A549 (cell line): ENCODE measurements at regions not wholly inside any gene's neighbourhood (a gene's known extent, or its start where the extent isn't known, plus 50 kb on each side); places are given as distances from the start of the nearest gene placed in this dataset.

ENCODE experiments used
- ATAC-seq, 2 experiments: fragments of 200-7000 bp in 1 of 2; fragments of >200 bp in 1 of 2; cut with Nextera tagmentation in 1 of 2; cut with Tn5 transposase in 1 of 2; 3 replicates each; pipeline versions ENCODE4 v1.8.0 to v1.9.1; 2018 to 2020; ENCODE audit warnings: mild to moderate bottlenecking in 1 of 2, moderate library complexity in 1 of 2
- CTCF ChIA-PET: fragments of 300-600 bp; sonication (Branson Sonifier 250); formaldehyde crosslinking; extraction: SDS; loops from one replicate; lab custom pipeline; 2021; ENCODE audit warnings: antibody characterized with exemption, inconsistent platforms; lab: Yijun Ruan, JAX
- POLR2A ChIA-PET: fragments of 350-600 bp; formaldehyde crosslinking; extraction: SDS; loops from one replicate; lab custom pipeline; 2021; ENCODE audit warnings: antibody characterized with exemption, inconsistent platforms; lab: Yijun Ruan, JAX
- DNase-seq, 2 experiments: peaks; one replicate each; pipeline versions ENCODE4 v3.0.0 to v3.0.0-alpha.2; 2011 to 2016; ENCODE audit warnings: low read depth in 1 of 2, low spot score in 1 of 2
- FAIRE-seq: peaks from 2 replicates; lab custom pipeline; 2011; peaks lifted over from hg19 to GRCh38; lab: Jason Lieb, UNC
- H3K27ac ChIP-seq, 2 experiments: fragments of >200 bp; sonication (Bioruptor Twin); formaldehyde crosslinking; 3 replicates each; pipeline ENCODE4 v1.5.1; 2016 to 2017
- H3K4me1 ChIP-seq: fragments of >200 bp; sonication (Bioruptor Twin); formaldehyde crosslinking; 3 replicates; pipeline ENCODE4 v1.6.1; 2016
- H3K4me2 ChIP-seq: fragments of >200 bp; sonication (Bioruptor Twin); formaldehyde crosslinking; 3 replicates; pipeline ENCODE4 v1.6.1; 2016
- H3K4me3 ChIP-seq: fragments of >200 bp; sonication (Bioruptor Twin); formaldehyde crosslinking; 3 replicates; pipeline ENCODE4 v1.5.1; 2016
- H3K9me3 ChIP-seq: fragments of >200 bp; sonication (Bioruptor Twin); formaldehyde crosslinking; 3 replicates; pipeline ENCODE4 v1.6.1; 2016
- BHLHE40 ChIP-seq: IDR thresholded peaks from 2 replicates; pipeline ENCODE4 v1.6.1; 2012; ENCODE audit warnings: low read depth, low read length, inconsistent platforms
- CBX2 ChIP-seq: fragments of 200-600 bp; sonication (generic); IDR thresholded peaks from 2 replicates; pipeline ENCODE4 v1.6.1; 2016; ENCODE audit warnings: low read depth, mild to moderate bottlenecking, borderline replicate concordance
- CBX8 ChIP-seq: fragments of 200-600 bp; sonication (generic); IDR thresholded peaks from 2 replicates; pipeline ENCODE4 v1.6.1; 2016
- CTCF ChIP-seq: fragments of >200 bp; sonication (Bioruptor Twin); formaldehyde crosslinking; IDR thresholded peaks from 3 replicates; pipeline ENCODE4 v1.5.1; 2016
- EHF ChIP-seq: fragments of 250-450 bp; sonication (Bioruptor Pico); IDR thresholded peaks from 2 replicates; pipeline ENCODE4 v1.5.0; 2020; ENCODE audit warnings: mild to moderate bottlenecking
- EP300 ChIP-seq, 2 experiments: fragments of >200 bp; sonication (Bioruptor Twin); formaldehyde crosslinking; IDR thresholded peaks; 2 replicates in 1 of 2; 3 replicates in 1 of 2; pipeline ENCODE4 v1.6.1; 2016 to 2017
- ESRRA ChIP-seq: fragments of 150-350 bp; IDR thresholded peaks from 2 replicates; pipeline ENCODE4 v1.6.1; 2014; ENCODE audit warnings: mild to moderate bottlenecking, low read length, borderline replicate concordance
- HDAC2 ChIP-seq: fragments of 200-600 bp; sonication (generic); IDR thresholded peaks from 2 replicates; pipeline ENCODE4 v1.6.1; 2016
- HOXA7 ChIP-seq: fragments of 250-450 bp; sonication (Bioruptor Pico); IDR thresholded peaks from 2 replicates; pipeline ENCODE4 v1.5.0; 2020; ENCODE audit warnings: mild to moderate bottlenecking, moderate library complexity
- KDM5A ChIP-seq: fragments of 200-600 bp; sonication (generic); IDR thresholded peaks from 2 replicates; pipeline ENCODE4 v1.6.1; 2016; ENCODE audit warnings: antibody characterized with exemption, mild to moderate bottlenecking
- NR3C1 ChIP-seq: fragments of >200 bp; sonication (Bioruptor Twin); formaldehyde crosslinking; IDR thresholded peaks from 3 replicates; pipeline ENCODE4 v1.6.1; 2017
- PBX3 ChIP-seq: IDR thresholded peaks from 2 replicates; pipeline ENCODE4 v1.6.1; 2012
- POLR2AphosphoS2 ChIP-seq: conservative IDR thresholded peaks from 2 replicates; pipeline ENCODE4 v1.6.1; 2012; ENCODE audit warnings: low read length, improper control_type of control experiment, inconsistent platforms
- RCOR1 ChIP-seq: fragments of 150-350 bp; IDR thresholded peaks from 2 replicates; pipeline ENCODE4 v1.6.1; 2014; ENCODE audit warnings: antibody characterized with exemption, low read length, low read depth
- REST ChIP-seq: fragments of 200-600 bp; sonication (generic); IDR thresholded peaks from 2 replicates; pipeline ENCODE4 v1.6.1; 2016; ENCODE audit warnings: antibody characterized with exemption, mild to moderate bottlenecking, moderate library complexity
- RFX5 ChIP-seq: fragments of 450-650 bp; IDR thresholded peaks from 2 replicates; pipeline ENCODE4 v1.7.1; 2014; ENCODE audit warnings: antibody characterized with exemption, mild to moderate bottlenecking, moderate library complexity
- RNF2 ChIP-seq: fragments of 200-600 bp; sonication (generic); IDR thresholded peaks from 2 replicates; pipeline ENCODE4 v1.6.1; 2016; ENCODE audit warnings: low read depth, mild to moderate bottlenecking, antibody characterized with exemption, moderate library complexity, borderline replicate concordance
- SMC3 ChIP-seq: fragments of >200 bp; sonication (Bioruptor Twin); formaldehyde crosslinking; IDR thresholded peaks from 3 replicates; pipeline ENCODE4 v1.6.1; 2018; ENCODE audit warnings: inconsistent platforms
- TP53 ChIP-seq: fragments of 250-450 bp; sonication (Bioruptor Pico); IDR thresholded peaks from 2 replicates; pipeline ENCODE4 v1.5.0; 2021; ENCODE audit warnings: mild to moderate bottlenecking, moderate library complexity
- USF2 ChIP-seq: fragments of 450-650 bp; IDR thresholded peaks from 2 replicates; pipeline ENCODE4 v1.6.1; 2014; ENCODE audit warnings: antibody characterized with exemption
- ZNF302 ChIP-seq: fragments of 250-450 bp; sonication (Bioruptor Pico); IDR thresholded peaks from 2 replicates; pipeline ENCODE4 v1.9.0; 2021; ENCODE audit warnings: inconsistent platforms, mild to moderate bottlenecking, moderate library complexity
- WGBS: methylation state at CpG from one replicate; pipeline ENCODE4 v1.1.6; 2017; ENCODE audit errors: missing lambda C conversion rate; 5-methylcytosine and 5-hydroxymethylcytosine counted together
- TF ChIP-seq, protein P1 (sequence below): fragments of >200 bp; sonication (Bioruptor Twin); formaldehyde crosslinking; IDR thresholded peaks from 2 replicates; pipeline ENCODE4 v1.6.1; 2016

GRCh38 chr6:9172096-9172495 lies 736.8 kb upstream of the SLC35B3 start:
- H3K4me2 ChIP-seq, result no peak overlapping the region
- no peak overlapping the region for H3K27ac ChIP-seq
- no peak for ATAC-seq
- TF ChIP-seq PBX3 (no peak), TP53 (no peak), BHLHE40 (no peak), POLR2AphosphoS2 (no peak), ESRRA (no peak), ZNF302 (CRISPR knock-in tag) (no peak), USF2 (no peak), CBX8 (no peak), REST (no peak), EP300 (IDR thresholded peaks at IDR 0.05) (no peak), RNF2 (no peak), RFX5 (no peak)
- TF ChIP-seq, protein P1, sequence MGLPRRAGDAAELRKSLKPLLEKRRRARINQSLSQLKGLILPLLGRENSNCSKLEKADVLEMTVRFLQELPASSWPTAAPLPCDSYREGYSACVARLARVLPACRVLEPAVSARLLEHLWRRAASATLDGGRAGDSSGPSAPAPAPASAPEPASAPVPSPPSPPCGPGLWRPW, result no peak
- H3K9me3 ChIP-seq, result no peaks in the 10 kb centered on the region
- CTCF ChIA-PET, result no interaction called here
- no peaks in the 10 kb centered on the region for H3K4me1 ChIP-seq
- no peak for DNase-seq
- 50% methylated on average over 1 of the region's 1 CpG for WGBS
- H3K4me3 ChIP-seq, result no peak overlapping the region
- POLR2A ChIA-PET, result no interaction called here
- FAIRE-seq, result no peak

DNA sequence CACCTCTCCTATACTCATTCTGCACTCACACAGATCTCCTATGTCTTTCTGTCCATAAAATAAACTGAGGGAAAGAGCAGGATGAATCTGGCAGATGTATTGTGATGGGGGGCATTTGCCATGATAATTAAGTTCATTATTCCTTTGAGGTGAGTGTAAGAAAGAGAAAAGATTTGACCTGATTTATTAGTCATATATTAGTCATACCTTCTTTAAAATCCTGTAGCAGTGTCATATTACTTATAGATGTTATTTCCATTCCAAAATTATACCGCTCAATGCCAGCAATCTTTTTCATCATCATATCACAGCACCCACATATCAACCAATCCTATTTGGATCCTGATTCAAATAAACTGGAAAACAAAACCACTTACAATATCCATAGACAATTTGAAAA lies 733.3 kb upstream of the SLC35B3 start:
- TF ChIP-seq CBX2 (no peak), KDM5A (no peak), RCOR1 (no peak), NR3C1 (no peak), CTCF (no peak), RNF2 (no peak), HOXA7 (no peak), HDAC2 (no peak), EHF (CRISPR knock-in tag) (no peak), SMC3 (no peak)
- no peak for ATAC-seq
- ChIA-PET POLR2A (no interaction called here), CTCF (interaction anchor here (0.8 kb wide), 1 partner anchor 9 kb away, joined by 3 read pairs; no protein-coding TSS in a partner anchor)
- no peak for DNase-seq
- Histone ChIP-seq H3K9me3 (no peaks in the 10 kb centered on the region), H3K4me1 (no peaks in the 10 kb centered on the region), H3K4me3 (no peak overlapping the region), H3K4me2 (no peak overlapping the region), H3K27ac (no peak overlapping the region)
- FAIRE-seq, result no peak
- 7% methylated on average over 1 of the region's 1 CpG for WGBS
